Tibial nerve (tissue), 4 donors: ENCODE measurements at regions not wholly inside any gene's neighbourhood (a gene's known extent, or its start where the extent isn't known, plus 50 kb on each side); places are given as distances from the start of the nearest gene placed in this dataset.

Experiments used
- DNase-seq, 2 donors: peaks; one replicate each; pipeline ENCODE4 v3.0.0-alpha.2; 2019; ENCODE audit warnings: low spot score in 2 of 2
- H3K27ac ChIP-seq, 4 donors: fragments of 200-600 bp; sonication (generic) in 3 of 4; one replicate each; pipeline ENCODE4 v1.5.1; 2017 to 2019; ENCODE audit warnings: mild to moderate bottlenecking in 1 of 4
- H3K27me3 ChIP-seq, 2 donors: fragments of 200-600 bp; sonication (generic) in 1 of 2; one replicate each; pipeline versions ENCODE4 v1.5.1 to v1.6.0; 2017 to 2019
- H3K36me3 ChIP-seq, 3 donors: fragments of 200-600 bp; sonication (generic); one replicate each; pipeline ENCODE4 v1.5.1; 2018 to 2019
- H3K4me1 ChIP-seq, 4 donors: fragments of 200-600 bp; sonication (generic) in 3 of 4; one replicate each; pipeline ENCODE4 v1.5.1; 2017 to 2019
- H3K4me3 ChIP-seq, 4 donors: fragments of 200-600 bp; sonication (generic) in 3 of 4; one replicate each; pipeline ENCODE4 v1.5.1; 2017 to 2019; ENCODE audit warnings: mild to moderate bottlenecking in 1 of 4, moderate library complexity in 1 of 4
- H3K9me3 ChIP-seq, 4 donors: fragments of 200-600 bp; sonication (generic) in 3 of 4; one replicate each; pipeline ENCODE4 v1.5.1; 2017 to 2019
- EP300 ChIP-seq, 2 donors: sonication (generic); formaldehyde crosslinking; IDR thresholded peaks; one replicate each; pipeline ENCODE4 v1.6.1; 2017; ENCODE audit warnings: antibody characterized with exemption in 2 of 2, mild to moderate bottlenecking in 1 of 2
- POLR2A ChIP-seq, 2 donors: fragments of 450-650 bp; IDR thresholded peaks; one replicate each; pipeline ENCODE4 v1.6.1; 2017; ENCODE audit warnings: antibody characterized with exemption in 2 of 2, mild to moderate bottlenecking in 2 of 2, moderate library complexity in 2 of 2
- WGBS, 2 donors: methylation state at CpG; one replicate each; pipeline ENCODE4 v1.1.5; 2018; 5-methylcytosine and 5-hydroxymethylcytosine counted together
- TF ChIP-seq, protein P1 (sequence below), 5 experiments: fragments of 200-600 bp in 3 of 5; fragments of 450-650 bp in 2 of 5; sonication (generic) in 3 of 5; IDR thresholded peaks; one replicate each; pipeline ENCODE4 v1.5.1; 2016 to 2019; ENCODE audit warnings: antibody characterized with exemption in 5 of 5, mild to moderate bottlenecking in 3 of 5, moderate library complexity in 2 of 5

DNA sequence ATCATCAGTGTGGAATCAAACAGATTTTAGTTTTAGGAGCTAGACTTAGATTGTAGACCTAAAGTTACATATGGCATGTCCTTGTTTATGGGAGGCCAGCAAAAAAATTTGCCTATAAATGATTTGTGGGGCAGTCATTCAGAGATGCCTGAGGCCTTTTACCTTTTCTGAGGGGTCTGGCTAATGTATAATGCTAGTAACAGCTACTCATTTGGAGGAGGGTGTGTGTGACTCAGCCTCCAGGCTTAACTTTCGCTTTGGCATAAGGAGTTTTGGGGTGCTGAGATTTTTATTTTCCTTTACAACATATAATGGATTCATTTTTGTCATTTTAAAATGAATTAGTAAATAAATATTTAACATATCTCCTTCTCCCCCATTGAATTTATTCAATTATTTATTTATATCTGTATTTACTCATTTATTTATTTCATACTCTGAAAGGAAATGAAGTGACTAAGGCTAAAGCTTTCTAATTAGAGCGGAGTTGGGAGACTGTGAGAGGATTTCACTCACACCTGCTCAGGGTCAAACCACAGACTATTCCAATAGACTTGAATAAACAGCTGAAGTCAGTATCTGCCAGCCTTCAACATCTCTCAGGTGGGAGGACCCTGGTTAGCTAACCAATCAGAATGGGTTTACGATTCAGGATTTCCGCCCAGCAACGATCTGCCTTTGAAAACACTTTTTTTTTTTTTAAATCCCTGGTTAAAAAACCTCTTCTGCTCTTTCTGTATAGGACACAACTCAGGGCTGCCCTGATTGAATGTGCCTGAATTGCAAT, 487.5 kb upstream of the SGCD start:
- TF ChIP-seq POLR2A (IDR thresholded peaks at IDR 0.05) (no peak), EP300 (IDR thresholded peaks at IDR 0.05) (no peak)
- TF ChIP-seq, protein P1, sequence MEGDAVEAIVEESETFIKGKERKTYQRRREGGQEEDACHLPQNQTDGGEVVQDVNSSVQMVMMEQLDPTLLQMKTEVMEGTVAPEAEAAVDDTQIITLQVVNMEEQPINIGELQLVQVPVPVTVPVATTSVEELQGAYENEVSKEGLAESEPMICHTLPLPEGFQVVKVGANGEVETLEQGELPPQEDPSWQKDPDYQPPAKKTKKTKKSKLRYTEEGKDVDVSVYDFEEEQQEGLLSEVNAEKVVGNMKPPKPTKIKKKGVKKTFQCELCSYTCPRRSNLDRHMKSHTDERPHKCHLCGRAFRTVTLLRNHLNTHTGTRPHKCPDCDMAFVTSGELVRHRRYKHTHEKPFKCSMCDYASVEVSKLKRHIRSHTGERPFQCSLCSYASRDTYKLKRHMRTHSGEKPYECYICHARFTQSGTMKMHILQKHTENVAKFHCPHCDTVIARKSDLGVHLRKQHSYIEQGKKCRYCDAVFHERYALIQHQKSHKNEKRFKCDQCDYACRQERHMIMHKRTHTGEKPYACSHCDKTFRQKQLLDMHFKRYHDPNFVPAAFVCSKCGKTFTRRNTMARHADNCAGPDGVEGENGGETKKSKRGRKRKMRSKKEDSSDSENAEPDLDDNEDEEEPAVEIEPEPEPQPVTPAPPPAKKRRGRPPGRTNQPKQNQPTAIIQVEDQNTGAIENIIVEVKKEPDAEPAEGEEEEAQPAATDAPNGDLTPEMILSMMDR (IDR thresholded peaks at IDR 0.05), result no peak
- DNase-seq, result no peak
- H3K27me3 ChIP-seq, result no peaks in the 10 kb centered on the region
- no peaks in the 10 kb centered on the region for H3K4me1 ChIP-seq
- H3K36me3 ChIP-seq, result no peaks in the 10 kb centered on the region
- H3K4me3 ChIP-seq, result no peak overlapping the region
- 66 to 70% methylated on average over 5 of the region's 5 CpGs for WGBS, 2 donors
- H3K27ac ChIP-seq, result no peak overlapping the region
- H3K9me3 ChIP-seq, result no peaks in the 10 kb centered on the region

DNA sequence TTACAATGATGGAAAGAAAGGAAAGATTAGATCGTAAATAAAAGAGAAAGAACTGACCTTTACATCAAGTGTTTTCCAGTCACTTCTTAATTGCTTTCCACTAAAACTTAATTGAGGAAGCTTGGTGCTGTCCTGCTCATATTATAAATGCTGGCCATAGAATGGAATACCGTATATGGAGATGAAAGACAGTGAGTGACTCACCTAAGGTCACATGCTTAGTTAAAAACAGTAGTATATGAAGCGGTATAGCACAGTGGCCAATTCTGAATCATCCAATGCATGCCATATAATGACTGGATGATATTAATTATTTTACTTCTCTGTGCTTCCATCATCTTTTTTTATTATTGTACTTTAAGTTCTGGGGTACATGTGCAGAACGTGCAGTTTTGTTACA, 482.4 kb upstream of the SGCD start:
- no peaks in the 10 kb centered on the region for H3K27me3 ChIP-seq
- H3K27ac ChIP-seq, result no peak overlapping the region
- DNase-seq, result no peak
- TF ChIP-seq POLR2A (IDR thresholded peaks at IDR 0.05) (no peak), EP300 (IDR thresholded peaks at IDR 0.05) (no peak)
- TF ChIP-seq, protein P1 (IDR thresholded peaks at IDR 0.05), result no peak
- H3K4me3 ChIP-seq, result no peak overlapping the region
- H3K9me3 ChIP-seq, result no peaks in the 10 kb centered on the region
- H3K36me3 ChIP-seq, result no peaks in the 10 kb centered on the region
- WGBS, 2 donors, result 76 to 80% methylated on average over 4 of the region's 4 CpGs
- no peaks in the 10 kb centered on the region for H3K4me1 ChIP-seq

DNA sequence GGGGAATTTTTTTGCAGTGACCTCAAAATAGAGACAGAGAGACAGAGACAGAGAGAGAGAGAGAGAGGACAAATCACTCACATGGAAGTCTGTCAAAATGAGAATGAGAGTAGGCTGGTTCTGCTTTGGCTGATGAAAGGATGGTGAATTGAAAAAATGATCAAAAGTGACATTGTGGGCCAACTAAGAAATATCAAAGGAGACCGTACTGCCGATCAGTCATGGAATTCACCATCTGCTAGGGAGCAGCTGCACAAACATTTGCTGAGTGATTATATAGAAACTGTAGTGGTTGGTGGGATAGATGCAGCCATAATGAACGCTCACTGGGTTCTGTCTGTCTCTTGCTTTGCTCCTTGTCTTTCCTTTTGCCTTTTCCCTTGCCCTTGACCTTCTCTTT, 476.6 kb upstream of the SGCD start:
- peaks cover 0 to 2% (median 0%) of the 10 kb centered on the region in 4 donors for H3K9me3 ChIP-seq
- H3K36me3 ChIP-seq, result no peaks in the 10 kb centered on the region
- H3K4me1 ChIP-seq, result no peaks in the 10 kb centered on the region
- no peak overlapping the region for H3K4me3 ChIP-seq
- no peaks in the 10 kb centered on the region for H3K27me3 ChIP-seq
- no peak for TF ChIP-seq EP300 (IDR thresholded peaks at IDR 0.05)
- no peak for TF ChIP-seq POLR2A (IDR thresholded peaks at IDR 0.05)
- TF ChIP-seq, protein P1 (IDR thresholded peaks at IDR 0.05), result no peak
- no peak for DNase-seq
- 33 to 45% methylated on average over 3 of the region's 3 CpGs for WGBS, 2 donors
- H3K27ac ChIP-seq, result no peak overlapping the region

DNA sequence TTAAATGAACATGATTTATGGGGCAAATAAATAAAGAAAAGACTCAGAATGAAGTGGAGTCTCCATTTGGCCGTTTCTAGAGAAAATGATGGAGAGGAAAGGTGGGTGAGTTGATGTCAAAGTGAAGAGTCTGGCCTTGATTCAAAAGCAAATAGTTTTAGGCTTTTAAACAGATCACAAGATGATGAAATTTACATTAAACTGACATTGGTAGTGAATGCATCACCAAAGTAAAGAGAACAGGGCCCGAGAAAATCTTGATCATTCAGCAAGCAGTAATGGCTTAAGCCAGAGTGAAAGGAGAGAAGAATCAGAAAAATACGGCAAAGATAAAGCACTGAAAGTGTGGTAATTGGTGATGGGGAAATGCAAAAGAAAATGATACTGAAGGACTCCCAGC, 460.0 kb upstream of the SGCD start:
- no peak overlapping the region for H3K27ac ChIP-seq
- no peaks in the 10 kb centered on the region for H3K9me3 ChIP-seq
- TF ChIP-seq POLR2A (IDR thresholded peaks at IDR 0.05) (no peak), EP300 (IDR thresholded peaks at IDR 0.05) (no peak)
- TF ChIP-seq, protein P1 (IDR thresholded peaks at IDR 0.05), result no peak
- H3K27me3 ChIP-seq, result no peaks in the 10 kb centered on the region
- no peaks in the 10 kb centered on the region for H3K4me1 ChIP-seq
- H3K36me3 ChIP-seq, result no peaks in the 10 kb centered on the region
- 73 to 84% methylated on average over 3 of the region's 3 CpGs for WGBS, 2 donors
- no peak overlapping the region for H3K4me3 ChIP-seq
- no peak for DNase-seq

DNA sequence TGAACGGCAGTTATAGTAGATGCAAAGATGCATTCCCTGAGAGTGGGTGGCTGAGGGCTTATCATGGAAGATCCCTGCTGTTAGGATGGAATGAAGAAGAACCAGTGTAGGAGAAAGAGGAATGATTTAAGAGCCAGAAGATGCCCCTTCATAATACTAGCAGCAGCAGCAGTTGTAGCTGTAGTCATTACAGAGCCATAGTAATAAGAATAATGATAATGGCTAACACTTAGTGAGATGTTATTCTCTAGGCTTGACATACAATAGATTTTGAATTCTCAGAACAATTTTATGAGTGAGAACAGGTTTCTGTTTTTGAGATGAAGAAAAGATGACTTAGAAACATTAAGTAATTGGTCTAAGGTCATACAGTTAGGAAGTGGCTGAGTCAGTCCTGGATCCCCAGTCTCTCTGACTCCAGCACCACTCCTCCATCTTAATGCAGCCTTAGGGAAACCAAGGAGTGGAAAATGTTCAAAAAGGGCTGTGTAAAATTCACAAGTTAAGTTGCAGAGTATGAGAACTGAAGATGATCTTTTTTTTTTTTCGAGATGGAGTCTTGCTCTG, 459.4 kb upstream of the SGCD start:
- WGBS, 2 donors, result 82 to 85% methylated on average over 2 of the region's 2 CpGs
- Histone ChIP-seq H3K36me3 (no peaks in the 10 kb centered on the region), H3K4me3 (no peak overlapping the region), H3K27me3 (no peaks in the 10 kb centered on the region), H3K27ac (no peak overlapping the region), H3K9me3 (no peaks in the 10 kb centered on the region), H3K4me1 (no peaks in the 10 kb centered on the region)
- no peak for TF ChIP-seq POLR2A (IDR thresholded peaks at IDR 0.05)
- TF ChIP-seq, protein P1 (IDR thresholded peaks at IDR 0.05), result no peak
- no peak for TF ChIP-seq EP300 (IDR thresholded peaks at IDR 0.05)
- no peak for DNase-seq
